ENCODE measurements at regions not wholly inside any gene's neighbourhood (a gene's known extent, or its start where the extent isn't known, plus 50 kb on each side); places are given as distances from the start of the nearest gene placed in this dataset.
"Not testable (repeated sequence)": the region's sequence is repeated elsewhere in the genome, so short reads cannot be mapped to it uniquely, and the experiment has no call there.

DNA sequence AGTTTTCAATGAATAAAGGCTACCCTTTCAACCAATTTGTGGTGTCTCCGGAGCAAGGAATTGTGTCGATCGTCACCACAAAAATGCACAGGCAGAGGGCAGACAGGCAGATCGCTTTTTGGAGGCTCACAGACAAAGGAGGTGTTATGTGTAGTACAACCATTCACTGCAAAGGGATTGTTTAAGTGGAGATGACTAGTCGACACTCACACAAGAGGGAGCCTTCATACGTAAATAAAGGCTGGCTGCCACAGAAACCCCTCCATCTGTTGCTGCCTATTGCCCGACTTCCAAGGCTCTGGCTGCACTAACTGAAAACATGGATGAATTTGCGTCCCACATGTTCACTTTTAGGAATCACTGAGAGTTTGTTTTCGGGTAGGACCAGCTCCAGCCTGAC lies 281.1 kb downstream of the NKX6-1 start (continued):
- TF ChIP-seq POLR2AphosphoS5 (IDR thresholded peaks at IDR 0.05; ENCODE audit: low read depth) (no peak), NANOG (IDR thresholded peaks at IDR 0.05; ENCODE audit: borderline replicate concordance) (no peak)
- TF ChIP-seq, protein P1, sequence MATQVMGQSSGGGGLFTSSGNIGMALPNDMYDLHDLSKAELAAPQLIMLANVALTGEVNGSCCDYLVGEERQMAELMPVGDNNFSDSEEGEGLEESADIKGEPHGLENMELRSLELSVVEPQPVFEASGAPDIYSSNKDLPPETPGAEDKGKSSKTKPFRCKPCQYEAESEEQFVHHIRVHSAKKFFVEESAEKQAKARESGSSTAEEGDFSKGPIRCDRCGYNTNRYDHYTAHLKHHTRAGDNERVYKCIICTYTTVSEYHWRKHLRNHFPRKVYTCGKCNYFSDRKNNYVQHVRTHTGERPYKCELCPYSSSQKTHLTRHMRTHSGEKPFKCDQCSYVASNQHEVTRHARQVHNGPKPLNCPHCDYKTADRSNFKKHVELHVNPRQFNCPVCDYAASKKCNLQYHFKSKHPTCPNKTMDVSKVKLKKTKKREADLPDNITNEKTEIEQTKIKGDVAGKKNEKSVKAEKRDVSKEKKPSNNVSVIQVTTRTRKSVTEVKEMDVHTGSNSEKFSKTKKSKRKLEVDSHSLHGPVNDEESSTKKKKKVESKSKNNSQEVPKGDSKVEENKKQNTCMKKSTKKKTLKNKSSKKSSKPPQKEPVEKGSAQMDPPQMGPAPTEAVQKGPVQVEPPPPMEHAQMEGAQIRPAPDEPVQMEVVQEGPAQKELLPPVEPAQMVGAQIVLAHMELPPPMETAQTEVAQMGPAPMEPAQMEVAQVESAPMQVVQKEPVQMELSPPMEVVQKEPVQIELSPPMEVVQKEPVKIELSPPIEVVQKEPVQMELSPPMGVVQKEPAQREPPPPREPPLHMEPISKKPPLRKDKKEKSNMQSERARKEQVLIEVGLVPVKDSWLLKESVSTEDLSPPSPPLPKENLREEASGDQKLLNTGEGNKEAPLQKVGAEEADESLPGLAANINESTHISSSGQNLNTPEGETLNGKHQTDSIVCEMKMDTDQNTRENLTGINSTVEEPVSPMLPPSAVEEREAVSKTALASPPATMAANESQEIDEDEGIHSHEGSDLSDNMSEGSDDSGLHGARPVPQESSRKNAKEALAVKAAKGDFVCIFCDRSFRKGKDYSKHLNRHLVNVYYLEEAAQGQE (IDR thresholded peaks at IDR 0.05; ENCODE audit: unreplicated experiment): no peak

DNA sequence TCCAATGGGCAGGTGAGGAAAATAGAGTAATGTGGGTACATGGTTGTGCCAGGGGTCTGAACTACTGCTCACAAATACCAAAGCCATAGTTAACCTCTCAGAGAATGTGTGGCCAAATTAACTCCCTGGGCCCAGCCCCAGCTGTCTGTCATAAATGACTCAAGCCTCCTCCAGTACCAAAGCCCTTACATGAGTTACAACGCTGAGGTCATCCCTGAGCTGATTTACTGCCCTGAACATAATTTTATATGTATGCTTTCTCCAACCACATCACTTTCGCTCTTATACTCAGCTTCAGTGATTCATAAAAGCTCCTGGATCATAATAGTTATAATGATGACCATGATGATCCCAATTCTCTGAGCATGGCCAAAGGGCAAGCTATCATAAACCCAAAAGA lies 283.9 kb downstream of the NKX6-1 start:
- peaks cover 2% of the 10 kb centered on the region; the same call in 2 of the 3 replicates for H3K9me3 Mint-ChIP-seq
- H3K27me3 Mint-ChIP-seq (ENCODE audit: insufficient read depth, low read depth, poor library complexity): no peaks in the 10 kb centered on the region
- no peaks in the 10 kb centered on the region for H3K36me3 Mint-ChIP-seq (ENCODE audit: low read depth)
- DNase-seq (ENCODE audit: low spot score): no peak
- H3K27me3 ChIP-seq (ENCODE audit: insufficient read depth): no peaks in the 10 kb centered on the region
- no peaks in the 10 kb centered on the region; the same call in 1 of the 2 replicates for H3F3A ChIP-seq (replicated peaks; ENCODE audit: low read depth)
- no peak overlapping the region for H2AFZ ChIP-seq
- peaks cover 8% of the 10 kb centered on the region; the same call in 1 of the 2 replicates for H3K9me2 ChIP-seq (ENCODE audit: insufficient read depth)
- no peak overlapping the region for H3K4me3 ChIP-seq
- H3K36me3 ChIP-seq (ENCODE audit: insufficient read depth): no peaks in the 10 kb centered on the region
- H3K4me3 Mint-ChIP-seq: no peak overlapping the region
- no peaks in the 10 kb centered on the region for H4K20me1 ChIP-seq (replicated peaks; ENCODE audit: insufficient read depth)
- H3K4me2 ChIP-seq: no peak overlapping the region
- TF ChIP-seq, protein P1 (IDR thresholded peaks at IDR 0.05; ENCODE audit: unreplicated experiment): no peak
- no peak for TF ChIP-seq EZH2phosphoT487 (IDR thresholded peaks at IDR 0.05; ENCODE audit: unreplicated experiment)
- H3K4me1 ChIP-seq (ENCODE audit: insufficient read depth): peaks cover 13% of the 10 kb centered on the region
- H3K79me2 ChIP-seq (replicated peaks; ENCODE audit: insufficient read depth): no peaks in the 10 kb centered on the region
- no peak overlapping the region for H3K27ac ChIP-seq (ENCODE audit: low read depth)
- no peak overlapping the region for H3K27ac Mint-ChIP-seq
- peaks cover 4% of the 10 kb centered on the region; the same call in 1 of the 3 replicates for H3K4me1 Mint-ChIP-seq
- no peak for ATAC-seq

DNA sequence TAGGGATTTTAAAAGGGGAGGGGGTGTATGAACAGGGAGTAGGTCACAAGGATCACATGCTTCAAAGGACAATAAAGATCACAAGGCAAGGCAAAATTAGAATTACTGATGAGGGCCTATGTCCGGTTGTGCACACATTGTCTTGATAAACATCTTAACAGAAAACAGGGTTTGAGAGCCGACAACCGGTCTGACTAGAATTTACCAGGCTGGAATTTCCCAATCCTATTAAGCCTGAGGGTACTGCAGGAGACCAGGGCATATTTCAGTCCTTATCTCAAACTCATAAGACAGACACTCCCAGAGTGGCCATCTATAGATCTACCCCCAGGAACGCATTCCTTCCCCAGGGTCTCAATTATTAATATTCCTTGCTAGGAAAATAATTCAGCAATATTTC lies 292.9 kb downstream of the NKX6-1 start:
- H3K4me1 ChIP-seq (ENCODE audit: insufficient read depth); H3K27me3 ChIP-seq (ENCODE audit: insufficient read depth); H3K4me1 Mint-ChIP-seq; H3F3A ChIP-seq (replicated peaks; ENCODE audit: low read depth); H3K27ac Mint-ChIP-seq; H3K79me2 ChIP-seq (replicated peaks; ENCODE audit: insufficient read depth); H3K27me3 Mint-ChIP-seq (ENCODE audit: insufficient read depth, low read depth, poor library complexity); H4K20me1 ChIP-seq (replicated peaks; ENCODE audit: insufficient read depth); H3K4me2 ChIP-seq; H3K4me3 ChIP-seq; ATAC-seq; H3K27ac ChIP-seq (ENCODE audit: low read depth); H3K4me3 Mint-ChIP-seq; H3K9me2 ChIP-seq (ENCODE audit: insufficient read depth); H2AFZ ChIP-seq; DNase-seq (ENCODE audit: low spot score); H3K36me3 ChIP-seq (ENCODE audit: insufficient read depth): not testable (repeated sequence)
- Mint-ChIP-seq H3K9me3 (peaks cover 50% of the 10 kb centered on the region), H3K36me3 (ENCODE audit: low read depth) (peaks cover 31% of the 10 kb centered on the region)

Data from GM23338 (cell line).